ENCODE measurements at regions not wholly inside any gene's neighbourhood (a gene's known extent, or its start where the extent isn't known, plus 50 kb on each side); places are given as distances from the start of the nearest gene placed in this dataset.

- H3K4me3 Mint-ChIP-seq: no peak overlapping the region
- DNase-seq (ENCODE audit: low spot score) (no peak), ATAC-seq (no peak)
- H3K9me3 Mint-ChIP-seq: peaks cover 49% of the 10 kb centered on the region
- H3K9me2 ChIP-seq (ENCODE audit: insufficient read depth): no peaks in the 10 kb centered on the region
- H3K27me3 Mint-ChIP-seq (ENCODE audit: insufficient read depth, low read depth, poor library complexity): peaks cover 1% of the 10 kb centered on the region
- H3K36me3 Mint-ChIP-seq (ENCODE audit: low read depth): peaks cover 28% of the 10 kb centered on the region
- H3K4me1 ChIP-seq (ENCODE audit: insufficient read depth): peaks cover 4% of the 10 kb centered on the region; the same call in 1 of the 2 replicates
- no peaks in the 10 kb centered on the region for H3K27me3 ChIP-seq (ENCODE audit: insufficient read depth)
- no peak for TF ChIP-seq ZNF462 (CRISPR knock-in tag; IDR thresholded peaks at IDR 0.05)
- no peaks in the 10 kb centered on the region for H3F3A ChIP-seq (replicated peaks; ENCODE audit: low read depth)
- peaks cover 9% of the 10 kb centered on the region for H3K4me1 Mint-ChIP-seq
- H3K79me2 ChIP-seq (replicated peaks; ENCODE audit: insufficient read depth): no peaks in the 10 kb centered on the region
- H3K27ac ChIP-seq (ENCODE audit: low read depth): no peak overlapping the region
- no peak overlapping the region for H3K4me3 ChIP-seq
- no peak overlapping the region for H2AFZ ChIP-seq
- peaks cover 8% of the 10 kb centered on the region; the same call in 1 of the 2 replicates for H3K36me3 ChIP-seq (ENCODE audit: insufficient read depth)
- no peak overlapping the region for H3K4me2 ChIP-seq
- no peak overlapping the region for H3K27ac Mint-ChIP-seq
- no peaks in the 10 kb centered on the region for H4K20me1 ChIP-seq (replicated peaks; ENCODE audit: insufficient read depth)
Measured at GRCh38 chr3:134104031-134104430, 74.3 kb upstream of the SLCO2A1 start.

- peaks cover 55% of the 10 kb centered on the region for H3K9me3 Mint-ChIP-seq
- H3K4me3 Mint-ChIP-seq: no peak overlapping the region
- peaks cover 9% of the 10 kb centered on the region for H3K4me1 Mint-ChIP-seq
- H3K4me2 ChIP-seq: no peak overlapping the region
- H3K36me3 ChIP-seq (ENCODE audit: insufficient read depth): peaks cover 8% of the 10 kb centered on the region; the same call in 1 of the 2 replicates
- no peaks in the 10 kb centered on the region for H3K9me2 ChIP-seq (ENCODE audit: insufficient read depth)
- TF ChIP-seq STAT1 (IDR thresholded peaks at IDR 0.05; ENCODE audit: unreplicated experiment): no peak
- TF ChIP-seq JUNB (IDR thresholded peaks at IDR 0.05; ENCODE audit: unreplicated experiment): no peak
- DNase-seq (ENCODE audit: low spot score) (no peak), ATAC-seq (no peak)
- no peak overlapping the region for H3K4me3 ChIP-seq
- no peak overlapping the region for H3K27ac ChIP-seq (ENCODE audit: low read depth)
- H3K4me1 ChIP-seq (ENCODE audit: insufficient read depth): peaks cover 4% of the 10 kb centered on the region; the same call in 1 of the 2 replicates
- no peaks in the 10 kb centered on the region for H3K27me3 ChIP-seq (ENCODE audit: insufficient read depth)
- H3K36me3 Mint-ChIP-seq (ENCODE audit: low read depth): peaks cover 28% of the 10 kb centered on the region
- no peaks in the 10 kb centered on the region for H3F3A ChIP-seq (replicated peaks; ENCODE audit: low read depth)
- H3K27me3 Mint-ChIP-seq (ENCODE audit: insufficient read depth, low read depth, poor library complexity): peaks cover 1% of the 10 kb centered on the region
- no peaks in the 10 kb centered on the region for H4K20me1 ChIP-seq (replicated peaks; ENCODE audit: insufficient read depth)
- no peak overlapping the region for H3K27ac Mint-ChIP-seq
- H2AFZ ChIP-seq: no peak overlapping the region
- no peaks in the 10 kb centered on the region for H3K79me2 ChIP-seq (replicated peaks; ENCODE audit: insufficient read depth)
Measured at GRCh38 chr3:134103470-134103869, 73.7 kb upstream of the SLCO2A1 start.
